IPS-NIHi7 (cell line): ENCODE measurements at regions not wholly inside any gene's neighbourhood (a gene's known extent, or its start where the extent isn't known, plus 50 kb on each side); places are given as distances from the start of the nearest gene placed in this dataset.

ENCODE experiments used
- DNase-seq: peaks from one replicate; pipeline ENCODE4 v3.0.0; 2012; ENCODE audit warnings: mixed read lengths; ENCODE audit errors: extremely low spot score

DNA sequence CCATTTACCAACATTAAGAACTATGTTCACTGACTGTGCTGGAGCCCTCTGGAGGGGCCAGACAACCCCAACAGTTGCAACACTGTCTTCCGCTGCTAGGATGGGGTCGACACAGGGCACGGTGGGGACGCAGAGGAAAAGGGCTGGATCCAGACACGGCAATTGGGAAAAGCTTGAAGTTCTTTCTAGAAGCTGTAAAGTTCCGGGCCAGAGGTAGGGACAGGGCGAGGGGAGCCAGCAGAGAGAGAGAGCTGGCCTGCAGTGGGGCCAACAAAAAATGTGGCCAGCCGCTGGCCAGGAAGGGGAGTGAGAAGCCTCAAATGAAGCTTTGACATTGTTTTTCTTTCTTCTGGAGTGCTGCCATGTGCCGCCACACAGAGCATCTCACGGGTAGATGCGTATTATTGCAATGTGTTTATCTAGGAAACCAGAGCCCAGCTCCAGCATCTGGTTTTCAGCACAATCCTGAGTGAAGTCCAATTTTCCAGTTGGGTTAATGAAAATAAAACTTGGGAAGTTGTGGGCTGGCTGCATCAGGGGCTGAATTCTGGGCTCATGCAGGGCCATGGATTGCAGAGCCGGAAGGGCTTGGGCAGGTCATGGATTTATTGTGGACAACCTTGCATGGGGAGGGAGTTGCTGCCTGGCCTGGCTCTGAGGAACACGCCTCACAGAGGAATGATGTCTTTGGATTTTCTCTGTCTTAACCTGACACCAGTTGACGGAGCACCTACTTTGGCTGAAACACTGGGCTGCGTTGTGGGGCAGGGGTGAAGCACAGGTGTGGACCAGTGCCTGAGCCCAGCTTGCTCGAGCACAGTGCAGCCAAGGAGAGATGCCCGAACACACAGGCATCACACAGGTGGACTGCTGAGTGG is 67.6 kb upstream of the AMPD3 start:
- no peak for DNase-seq

GRCh38 chr11:10388101-10388500 is 67.0 kb upstream of the AMPD3 start:
- no peak for DNase-seq

GRCh38 chr11:10388574-10388973 is 66.5 kb upstream of the AMPD3 start:
- DNase-seq = no peak

GRCh38 chr11:10390375-10390774 is 64.7 kb upstream of the AMPD3 start:
- DNase-seq = no peak

- DNase-seq = no peak
Measured at GRCh38 chr11:10392095-10393079, 62.7 kb upstream of the AMPD3 start.

DNA sequence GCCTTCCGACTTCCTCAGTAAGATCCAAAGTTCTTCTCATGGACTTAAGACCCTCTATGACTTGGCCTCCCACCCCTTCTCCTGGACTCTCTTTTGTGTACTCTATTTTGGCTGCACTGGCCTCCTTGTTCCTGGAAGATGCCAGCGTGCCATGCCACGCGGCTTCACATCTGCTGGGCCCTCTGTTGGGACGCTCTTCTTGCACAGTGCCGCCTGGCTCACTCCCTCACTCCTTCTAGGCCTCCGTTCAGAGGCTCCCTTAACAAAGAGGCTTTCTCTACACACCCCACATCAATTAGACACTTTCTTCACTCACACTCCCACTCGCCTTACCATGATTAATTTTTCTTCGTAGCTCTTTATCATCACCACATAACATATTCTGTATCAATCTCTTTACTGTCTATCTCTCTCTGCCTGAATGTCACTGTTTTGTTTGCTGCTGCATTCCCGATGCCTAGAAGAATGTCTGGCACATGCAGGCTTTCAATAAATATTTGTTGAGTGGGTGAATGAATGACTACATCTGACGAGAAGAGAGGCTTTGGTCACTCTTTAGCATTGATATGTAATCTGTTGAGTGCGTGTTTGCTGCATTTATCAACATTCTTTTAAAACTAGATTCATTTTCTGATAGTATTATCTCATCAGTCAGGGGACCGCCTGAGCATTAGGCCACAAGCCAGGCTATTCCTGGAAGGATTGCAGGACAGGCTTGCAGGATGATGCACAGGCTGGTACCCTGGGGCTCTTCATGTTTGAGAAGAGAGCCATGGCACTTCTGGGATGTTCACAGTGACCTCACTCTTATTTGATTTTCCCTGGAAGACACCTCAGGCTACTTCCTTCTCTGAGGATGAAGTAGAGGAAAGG is 60.6 kb upstream of the AMPD3 start:
- DNase-seq = no peak

GRCh38 chr11:10395166-10395897 is 59.7 kb upstream of the AMPD3 start:
- DNase-seq = no peak

- DNase-seq = no peak
Measured at GRCh38 chr11:10396771-10397170, 58.3 kb upstream of the AMPD3 start.

DNA sequence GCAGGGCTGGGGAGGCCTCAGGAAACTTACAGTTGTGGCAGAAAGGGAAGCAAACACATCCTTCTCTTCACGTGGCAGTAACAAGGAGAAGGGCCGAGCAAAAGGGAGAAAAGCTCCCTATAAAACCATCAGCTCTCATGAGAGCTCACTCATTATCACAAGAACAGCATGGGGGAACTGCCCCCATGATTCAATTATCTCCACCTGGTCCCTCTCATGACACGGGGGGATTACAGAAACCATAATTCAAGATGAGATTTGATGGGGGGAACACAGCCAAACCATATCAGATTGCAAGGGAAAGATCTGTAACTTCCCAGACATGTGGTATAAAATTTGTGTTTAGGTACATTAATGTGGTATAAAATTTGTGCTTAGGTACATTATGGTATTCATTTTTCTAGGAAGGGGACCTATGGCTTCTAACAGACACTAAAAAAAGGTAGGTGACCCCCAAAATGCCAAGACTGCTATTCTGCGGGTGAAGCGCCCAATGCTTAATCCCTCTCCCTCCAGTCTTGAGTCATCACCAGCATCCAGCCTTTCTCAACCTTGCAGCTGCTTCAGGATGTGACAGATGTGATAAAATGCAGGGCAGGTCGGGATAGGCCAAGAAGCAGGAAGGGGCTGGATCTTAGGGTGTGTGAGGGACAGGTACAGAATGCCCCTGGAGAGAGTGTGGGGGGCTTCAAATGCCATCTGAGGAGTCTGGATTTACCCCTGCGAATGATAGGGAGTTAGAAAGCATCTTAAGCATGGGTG is 57.7 kb upstream of the AMPD3 start:
- DNase-seq = no peak

DNA sequence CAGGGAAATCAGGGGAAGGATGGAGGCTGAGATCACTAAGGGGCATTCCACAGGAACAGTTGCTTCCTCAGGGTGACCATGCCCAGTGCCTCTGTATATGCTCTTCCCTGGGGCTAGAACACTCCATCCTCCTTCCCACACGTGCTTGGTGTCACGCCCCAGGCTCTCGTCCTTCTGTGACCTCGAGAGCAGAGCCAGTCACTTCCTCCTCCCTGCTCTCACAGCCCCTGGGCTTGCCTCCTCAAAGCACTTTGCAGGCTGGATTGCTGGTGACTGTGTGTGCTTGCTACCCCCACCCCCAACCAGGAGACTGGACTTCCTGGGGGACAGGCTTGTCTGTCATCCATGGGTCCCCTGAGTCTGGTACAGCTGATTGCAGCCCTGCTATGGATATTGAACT is 56.5 kb upstream of the AMPD3 start:
- DNase-seq = no peak

GRCh38 chr11:10400856-10401255 is 54.2 kb upstream of the AMPD3 start:
- DNase-seq = no peak

GRCh38 chr11:10401256-10401655 is 53.8 kb upstream of the AMPD3 start:
- DNase-seq = no peak

GRCh38 chr11:10401696-10402392 is 53.2 kb upstream of the AMPD3 start:
- DNase-seq = no peak
